NCI-H82 treated with DMSO at 0.1 percent for 48 hours (cell line): ENCODE measurements at regions not wholly inside any gene's neighbourhood (a gene's known extent, or its start where the extent isn't known, plus 50 kb on each side); places are given as distances from the start of the nearest gene placed in this dataset.
A peak's percentile ranks its signal among the peaks of the same experiment; 100 is the strongest.
"Not testable (repeated sequence)": the region's sequence is repeated elsewhere in the genome, so short reads cannot be mapped to it uniquely, and the experiment has no call there.

Experiments used
- DNase-seq: peaks from one replicate; lab custom pipeline; 2025; ENCODE audit not compliant: unreplicated experiment; lab: John Stamatoyannopoulos, UW

DNA sequence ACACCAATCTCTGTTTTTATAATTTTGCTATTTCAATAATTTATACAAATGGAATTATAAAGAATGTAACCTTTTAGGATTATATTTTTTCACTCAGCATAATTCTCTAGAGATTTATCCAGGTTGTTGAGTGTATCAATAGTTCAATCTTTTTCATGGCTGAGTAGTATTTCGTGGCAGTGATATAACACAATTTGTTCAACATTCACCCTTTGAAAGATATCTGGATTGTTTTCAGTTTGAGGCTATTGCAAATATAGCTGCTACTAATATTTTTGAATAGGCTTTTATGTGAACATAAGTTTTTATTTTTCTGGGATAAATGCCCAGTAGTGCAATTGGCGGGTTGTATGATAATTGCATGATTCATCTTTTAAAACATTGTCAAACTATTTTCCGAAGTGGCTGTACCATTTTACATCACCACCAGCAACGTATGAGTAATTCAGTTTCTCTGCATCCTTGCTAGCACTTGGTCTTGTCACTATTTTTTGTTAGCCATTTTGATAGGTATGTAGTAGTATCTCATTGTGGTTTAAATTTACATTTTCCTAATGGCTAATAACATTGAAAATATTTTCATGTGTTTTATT is 55.6 kb upstream of the ABCD3 start:
- no peak for DNase-seq

DNA sequence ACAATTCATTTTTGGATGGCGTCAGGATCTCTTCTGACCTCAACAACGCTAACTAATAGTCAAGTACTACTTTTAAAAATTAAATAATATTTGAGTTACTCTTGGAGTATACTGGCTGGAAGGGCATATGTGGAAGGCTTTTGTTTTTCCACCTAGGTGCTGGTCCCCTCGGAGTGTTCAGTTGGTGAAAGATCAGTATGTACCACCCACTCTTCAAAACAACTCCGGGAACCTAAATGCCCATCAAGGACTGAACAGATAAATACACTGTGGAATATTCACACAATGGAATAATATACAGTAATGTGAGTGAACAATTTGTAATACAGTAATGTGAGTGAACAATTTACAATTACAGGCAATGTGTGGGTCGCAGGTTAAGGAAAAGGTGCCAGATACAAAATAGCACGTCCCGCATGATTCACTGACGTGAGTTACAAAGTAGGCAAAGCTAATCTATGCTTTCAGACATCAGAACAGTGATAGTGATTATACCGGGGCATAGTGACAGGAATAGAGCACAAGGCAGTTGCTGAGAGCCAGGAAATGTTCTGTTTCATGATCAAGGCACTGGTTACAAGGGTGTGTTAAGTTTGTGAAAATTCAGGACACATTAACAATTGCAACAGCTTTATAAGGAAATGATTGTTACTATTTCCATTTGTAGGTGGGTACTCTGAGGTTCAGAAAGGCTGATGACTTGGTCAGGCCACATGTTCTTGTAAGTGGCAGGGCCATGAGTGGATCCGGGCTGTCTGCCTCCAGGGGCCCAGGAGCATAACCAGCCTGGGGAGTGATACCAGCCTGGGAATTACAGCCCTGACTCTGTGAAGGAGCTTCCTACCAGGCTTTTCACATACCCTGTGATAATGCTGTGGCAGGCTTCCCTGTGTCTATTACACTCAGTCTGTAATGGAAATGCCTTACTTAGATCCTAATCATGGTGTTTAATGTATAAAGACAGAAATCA is 59.3 kb upstream of the ABCD3 start:
- no peak for DNase-seq

- DNase-seq: no peak
Observed at GRCh38 chr1:94357661-94358060, 60.5 kb upstream of the ABCD3 start.

GRCh38 chr1:94355485-94355980 is 62.7 kb upstream of the ABCD3 start:
- DNase-seq: no peak

DNA sequence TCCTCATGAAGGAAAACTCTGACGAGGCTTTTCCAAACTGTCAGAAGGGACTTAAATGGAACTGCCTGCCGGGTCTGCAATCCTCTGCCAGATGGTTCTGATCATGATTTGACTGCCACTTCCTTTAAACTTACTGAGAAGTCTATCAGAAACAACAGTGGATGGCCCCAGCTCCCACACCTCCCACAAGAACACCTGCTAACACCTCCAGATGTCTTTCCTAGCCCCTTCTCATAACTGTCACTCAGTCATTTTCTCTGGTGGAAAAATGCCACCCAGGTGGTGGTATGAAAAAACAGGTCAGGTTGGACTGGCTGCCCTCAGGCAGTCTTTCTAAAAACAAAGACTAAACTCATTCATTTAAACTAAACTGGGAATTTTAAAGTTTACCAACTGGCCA is 66.7 kb upstream of the ABCD3 start:
- no peak for DNase-seq

DNA sequence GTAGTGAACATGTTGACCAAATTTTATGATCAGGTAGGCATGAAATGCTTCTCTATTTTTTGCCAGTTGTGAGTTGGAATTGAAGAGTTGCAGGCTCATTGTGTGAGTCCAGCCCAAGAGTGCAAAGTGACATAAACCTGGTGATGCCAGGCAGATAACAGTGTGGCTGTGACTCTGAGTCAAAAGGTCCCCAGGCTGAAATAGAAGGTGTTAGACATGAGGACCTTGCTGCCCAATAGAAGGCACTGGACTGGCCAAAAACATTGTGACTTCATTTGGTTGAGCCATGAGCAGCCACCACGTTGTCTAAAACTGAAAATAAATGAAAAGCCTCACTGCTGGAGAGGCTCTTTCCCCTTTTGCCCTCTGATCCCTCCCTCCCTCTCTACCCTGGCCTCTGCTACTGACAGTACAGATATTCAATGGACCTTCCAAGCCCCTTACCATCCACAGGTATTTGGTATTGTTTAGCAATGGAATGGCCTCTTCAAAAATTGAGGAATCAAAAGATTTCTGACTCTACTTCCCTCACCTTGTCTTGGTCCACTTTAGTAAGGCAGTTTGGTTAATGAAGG is 67.8 kb upstream of the ABCD3 start:
- DNase-seq: no peak

- DNase-seq: no peak
Observed at GRCh38 chr1:94349853-94350252, 68.3 kb upstream of the ABCD3 start.

DNA sequence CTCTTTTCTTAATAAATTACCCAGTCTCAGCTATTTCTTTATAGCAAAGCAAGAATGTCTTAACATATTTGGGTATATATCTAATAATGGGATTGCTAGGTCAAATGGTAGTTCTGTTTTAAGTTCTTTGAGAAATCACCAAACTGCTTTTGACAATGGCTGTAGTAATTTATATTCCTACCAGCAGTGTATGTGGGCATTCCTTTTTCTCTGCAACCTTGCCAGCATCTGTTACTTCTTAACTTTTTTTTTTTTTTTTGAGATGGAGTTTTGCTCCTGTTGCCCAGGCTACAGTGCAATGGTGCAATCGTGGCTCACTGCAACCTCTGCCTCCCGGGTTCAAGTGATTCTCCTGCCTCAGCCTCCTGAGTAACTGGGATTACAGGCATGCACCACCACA is 69.8 kb upstream of the ABCD3 start:
- DNase-seq: not testable (repeated sequence)

DNA sequence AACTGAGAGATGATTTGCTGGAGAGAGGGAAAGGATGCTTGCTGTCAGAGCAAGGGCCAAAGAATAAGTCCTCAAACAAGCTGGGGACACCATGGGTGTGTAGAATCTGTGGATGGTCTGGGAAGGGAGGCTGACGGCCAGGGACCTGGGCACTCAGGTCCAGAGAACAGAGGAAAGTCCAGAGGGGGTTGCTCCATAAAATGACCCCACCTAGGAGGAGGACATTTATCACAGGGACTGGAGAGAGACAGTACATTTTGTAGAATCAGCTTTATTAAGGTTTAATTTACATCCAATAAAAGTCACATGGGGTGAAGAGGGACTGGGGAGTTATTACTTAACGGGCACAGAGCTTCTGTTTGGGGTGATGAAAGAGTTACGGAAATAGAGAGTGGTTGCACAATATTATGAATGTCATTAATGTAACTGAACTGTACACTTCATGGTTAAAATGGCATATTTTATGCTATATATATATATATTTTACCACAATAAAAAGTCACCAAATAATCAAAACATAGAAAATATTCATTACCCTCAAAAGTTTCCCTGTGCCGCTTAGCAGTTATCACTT is 73.0 kb upstream of the ABCD3 start:
- DNase-seq: no peak

GRCh38 chr1:94342416-94342815 is 75.8 kb upstream of the ABCD3 start:
- DNase-seq: no peak

- DNase-seq: no peak
Observed at GRCh38 chr1:94339206-94339927, 78.8 kb upstream of the ABCD3 start.

DNA sequence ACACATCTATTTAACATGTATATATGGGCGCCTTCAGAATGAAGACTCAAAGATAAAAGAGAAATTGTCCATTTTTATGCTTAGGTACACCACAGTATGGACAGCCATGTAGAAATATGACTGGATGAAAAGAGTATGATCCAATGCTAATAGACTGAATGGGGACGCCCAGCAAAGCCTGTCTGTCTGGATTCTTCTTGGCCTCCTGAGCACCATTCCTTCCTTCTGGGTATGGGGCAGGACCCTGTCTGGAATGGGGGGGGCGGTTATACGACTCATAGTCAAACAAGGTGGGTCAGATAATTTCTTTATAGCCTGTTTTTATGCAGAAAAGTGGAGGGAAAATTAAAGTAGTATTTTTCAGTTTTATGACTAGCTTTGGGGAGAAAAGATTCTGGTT is 81.2 kb upstream of the ABCD3 start:
- DNase-seq: no peak

DNA sequence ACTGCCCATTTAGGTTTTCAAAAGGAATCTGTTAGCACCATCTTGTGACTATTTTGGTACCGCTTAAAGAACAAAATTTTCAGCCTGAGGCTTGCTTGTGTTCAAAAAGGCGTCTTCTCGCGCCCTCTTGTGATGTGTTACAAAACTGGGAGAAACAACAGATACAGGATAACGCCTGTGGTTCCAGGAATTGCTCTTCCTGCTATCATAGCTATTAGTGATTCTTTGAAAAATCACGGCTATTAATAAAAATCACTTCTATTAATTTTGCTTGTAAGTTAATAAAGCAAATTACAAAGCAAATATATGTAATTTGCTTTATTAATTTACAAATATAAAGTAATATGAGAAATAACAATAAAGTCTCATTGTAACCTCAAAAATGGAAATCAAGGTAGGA is 82.2 kb upstream of the ABCD3 start:
- DNase-seq: peak; percentile 34

GRCh38 chr1:94335447-94335846 is 82.7 kb upstream of the ABCD3 start:
- no peak for DNase-seq

DNA sequence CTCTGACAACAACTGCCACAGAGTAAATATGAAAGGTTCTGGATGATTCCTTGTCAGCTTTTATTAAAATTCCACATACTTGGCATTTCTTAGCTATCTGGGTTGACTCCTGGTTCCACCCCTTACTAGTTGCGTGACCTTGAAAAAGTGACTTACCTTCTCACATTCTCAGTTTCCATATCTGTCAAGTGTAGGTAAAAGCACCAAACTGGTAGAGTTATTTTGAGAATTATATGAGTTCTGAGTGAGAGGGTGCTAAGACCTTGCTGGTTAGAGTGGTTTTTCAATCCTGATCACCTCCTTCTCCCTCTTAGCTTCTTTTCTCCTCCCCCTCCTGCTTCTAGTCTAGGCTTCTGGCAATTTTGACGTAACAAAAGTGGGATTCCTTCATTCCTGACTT is 83.4 kb upstream of the ABCD3 start:
- no peak for DNase-seq

GRCh38 chr1:94332952-94333351 is 85.2 kb upstream of the ABCD3 start:
- DNase-seq: no peak

DNA sequence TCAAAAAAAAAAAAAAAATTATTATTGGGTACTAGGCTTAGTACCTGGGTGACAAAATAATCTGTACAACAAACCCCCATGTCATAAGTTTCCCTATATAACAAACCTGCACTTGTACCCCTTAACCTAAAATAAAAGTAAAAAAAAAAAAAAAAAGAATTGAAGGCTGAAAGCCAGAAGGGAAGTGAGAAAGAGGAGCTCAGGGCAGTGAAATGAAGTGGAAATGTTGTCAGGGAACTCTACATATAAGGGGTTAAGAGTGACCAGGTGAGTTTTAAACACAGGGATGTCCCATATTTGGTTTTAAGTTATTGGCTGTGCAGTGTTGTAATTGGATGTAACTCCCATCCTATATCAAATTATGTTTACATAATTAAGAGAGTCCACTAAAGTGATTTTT is 85.7 kb upstream of the ABCD3 start:
- no peak for DNase-seq

DNA sequence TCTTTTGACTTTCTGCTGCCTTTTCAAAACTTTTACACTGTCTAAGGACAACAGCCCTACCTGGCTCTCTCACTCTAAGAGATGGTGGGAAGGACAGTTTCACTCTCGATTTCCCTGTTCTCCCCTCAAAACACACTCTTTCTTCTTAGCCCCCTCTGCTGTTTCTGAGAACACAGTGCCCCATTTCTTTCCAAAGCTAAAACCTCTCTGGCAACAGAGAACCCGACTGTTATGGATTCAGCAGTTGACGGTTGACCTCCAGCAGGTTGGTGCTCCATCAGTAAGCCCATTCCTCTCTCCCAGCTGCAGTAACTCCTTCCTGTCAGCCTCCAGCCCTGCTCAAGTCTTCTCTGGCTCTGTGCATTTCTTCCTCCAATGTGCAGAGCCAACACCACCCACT is 88.2 kb upstream of the ABCD3 start:
- no peak for DNase-seq

GRCh38 chr1:94329276-94329675 is 88.9 kb upstream of the ABCD3 start:
- DNase-seq: no peak

DNA sequence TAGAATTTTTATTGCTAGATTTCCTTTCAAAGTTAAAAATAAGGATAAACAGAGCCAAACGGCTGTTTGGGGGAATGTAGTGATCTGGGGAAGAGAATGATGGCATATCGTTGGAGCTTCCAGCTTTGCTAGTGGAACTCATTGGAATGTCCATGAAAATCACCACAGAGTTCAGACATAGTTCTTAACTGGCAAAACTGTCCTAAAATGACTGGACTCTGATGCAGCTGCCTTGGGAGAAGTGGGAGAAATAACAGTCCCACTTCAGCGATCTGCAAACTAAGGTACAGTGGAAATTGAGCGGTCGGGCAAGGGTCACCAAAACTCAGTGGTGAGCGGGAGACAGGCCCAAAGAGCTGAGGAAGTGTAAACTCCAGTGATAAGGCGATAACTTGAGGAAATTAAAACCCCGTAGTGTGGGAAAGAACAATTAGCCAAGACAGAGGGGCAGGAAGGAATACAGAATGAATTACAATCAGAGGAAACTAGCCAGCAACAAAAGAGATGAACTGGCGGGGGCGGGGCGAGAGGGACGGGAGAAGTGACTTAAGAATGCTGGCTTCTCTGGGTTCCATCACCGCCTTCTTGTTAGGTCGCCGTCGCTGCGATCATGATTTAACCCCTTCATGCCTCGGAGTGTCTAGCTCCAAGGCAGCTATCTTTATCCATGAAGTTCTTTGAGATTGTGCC is 89.8 kb upstream of the ARHGAP29 start:
- DNase-seq: no peak
